HL-60 (cell line): ENCODE measurements at regions not wholly inside any gene's neighbourhood (a gene's known extent, or its start where the extent isn't known, plus 50 kb on each side); places are given as distances from the start of the nearest gene placed in this dataset.

Source experiments
- POLR2AphosphoS5 ChIP-seq: IDR thresholded peaks from 2 replicates; pipeline ENCODE4 v1.6.1; 2012; ENCODE audit warnings: low read depth
- TF ChIP-seq, protein P1 (sequence below): IDR thresholded peaks from 2 replicates; pipeline ENCODE4 v1.6.1; 2012; ENCODE audit warnings: low read depth; ENCODE audit not compliant: insufficient replicate concordance

DNA sequence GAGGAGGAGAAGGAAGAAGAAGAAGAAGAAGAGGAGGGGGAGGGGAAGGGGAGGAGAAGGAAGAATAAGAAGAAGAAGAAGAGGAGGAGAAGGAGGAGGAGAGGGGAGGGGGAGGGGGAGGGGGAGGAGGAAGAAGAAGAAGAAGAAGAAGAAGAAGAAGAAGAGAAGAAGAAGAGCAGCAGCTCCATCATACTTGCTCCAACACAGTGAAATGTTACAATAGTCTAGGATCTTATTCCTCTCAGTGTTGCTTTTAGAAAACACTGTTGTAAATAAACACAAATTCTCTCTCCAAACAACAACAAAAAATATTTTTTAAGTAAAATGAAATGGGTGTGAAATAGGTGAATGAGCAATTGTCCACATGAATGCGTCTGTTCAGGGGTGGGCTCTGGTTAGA is 126.6 kb upstream of the KCNJ16 start:
- no peak for TF ChIP-seq POLR2AphosphoS5
- TF ChIP-seq, protein P1, sequence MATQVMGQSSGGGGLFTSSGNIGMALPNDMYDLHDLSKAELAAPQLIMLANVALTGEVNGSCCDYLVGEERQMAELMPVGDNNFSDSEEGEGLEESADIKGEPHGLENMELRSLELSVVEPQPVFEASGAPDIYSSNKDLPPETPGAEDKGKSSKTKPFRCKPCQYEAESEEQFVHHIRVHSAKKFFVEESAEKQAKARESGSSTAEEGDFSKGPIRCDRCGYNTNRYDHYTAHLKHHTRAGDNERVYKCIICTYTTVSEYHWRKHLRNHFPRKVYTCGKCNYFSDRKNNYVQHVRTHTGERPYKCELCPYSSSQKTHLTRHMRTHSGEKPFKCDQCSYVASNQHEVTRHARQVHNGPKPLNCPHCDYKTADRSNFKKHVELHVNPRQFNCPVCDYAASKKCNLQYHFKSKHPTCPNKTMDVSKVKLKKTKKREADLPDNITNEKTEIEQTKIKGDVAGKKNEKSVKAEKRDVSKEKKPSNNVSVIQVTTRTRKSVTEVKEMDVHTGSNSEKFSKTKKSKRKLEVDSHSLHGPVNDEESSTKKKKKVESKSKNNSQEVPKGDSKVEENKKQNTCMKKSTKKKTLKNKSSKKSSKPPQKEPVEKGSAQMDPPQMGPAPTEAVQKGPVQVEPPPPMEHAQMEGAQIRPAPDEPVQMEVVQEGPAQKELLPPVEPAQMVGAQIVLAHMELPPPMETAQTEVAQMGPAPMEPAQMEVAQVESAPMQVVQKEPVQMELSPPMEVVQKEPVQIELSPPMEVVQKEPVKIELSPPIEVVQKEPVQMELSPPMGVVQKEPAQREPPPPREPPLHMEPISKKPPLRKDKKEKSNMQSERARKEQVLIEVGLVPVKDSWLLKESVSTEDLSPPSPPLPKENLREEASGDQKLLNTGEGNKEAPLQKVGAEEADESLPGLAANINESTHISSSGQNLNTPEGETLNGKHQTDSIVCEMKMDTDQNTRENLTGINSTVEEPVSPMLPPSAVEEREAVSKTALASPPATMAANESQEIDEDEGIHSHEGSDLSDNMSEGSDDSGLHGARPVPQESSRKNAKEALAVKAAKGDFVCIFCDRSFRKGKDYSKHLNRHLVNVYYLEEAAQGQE = no peak
